Liver (tissue), 8 donors: ENCODE measurements at regions not wholly inside any gene's neighbourhood (a gene's known extent, or its start where the extent isn't known, plus 50 kb on each side); places are given as distances from the start of the nearest gene placed in this dataset.

Experiments
- DNase-seq: peaks from one replicate; pipeline ENCODE4 v3.0.0-alpha.2; 2017; ENCODE audit warnings: low spot score
- H3K27ac ChIP-seq, 2 donors: one replicate each; pipeline ENCODE4 v1.7.0; 2013; ENCODE audit warnings: inconsistent platforms in 2 of 2, low read length in 2 of 2, control low read depth in 1 of 2, low read depth in 1 of 2, mild to moderate bottlenecking in 1 of 2
- H3K27me3 ChIP-seq, 4 donors: one replicate each; pipeline versions ENCODE4 v1.6.1 to v1.7.0; 2013; ENCODE audit warnings: low read length in 3 of 4, inconsistent platforms in 1 of 4, mild to moderate bottlenecking in 1 of 4, moderate library complexity in 1 of 4; ENCODE audit not compliant: control insufficient read depth in 4 of 4, insufficient read depth in 4 of 4
- H3K36me3 ChIP-seq, 4 donors: one replicate each; pipeline versions ENCODE4 v1.6.1 to v1.7.0; 2013; ENCODE audit warnings: low read length in 3 of 4, mild to moderate bottlenecking in 3 of 4, low read depth in 1 of 4, moderate library complexity in 1 of 4; ENCODE audit not compliant: control insufficient read depth in 4 of 4, insufficient read depth in 3 of 4
- H3K4me1 ChIP-seq, 4 donors: one replicate each; pipeline versions ENCODE4 v1.6.1 to v1.7.0; 2013; ENCODE audit warnings: low read length in 3 of 4, mild to moderate bottlenecking in 3 of 4, moderate library complexity in 1 of 4; ENCODE audit not compliant: control insufficient read depth in 4 of 4, insufficient read depth in 4 of 4
- H3K4me3 ChIP-seq, 3 donors: one replicate each; pipeline versions ENCODE4 v1.6.1 to v1.7.0; 2013; ENCODE audit warnings: low read length in 3 of 3, control low read depth in 1 of 3, low read depth in 1 of 3, mild to moderate bottlenecking in 1 of 3
- H3K9ac ChIP-seq, 2 donors: one replicate each; pipeline ENCODE4 v1.7.0; 2013; ENCODE audit warnings: low read length in 2 of 2, mild to moderate bottlenecking in 2 of 2, moderate library complexity in 2 of 2, control low read depth in 1 of 2, low read depth in 1 of 2
- H3K9me3 ChIP-seq, 4 donors: one replicate each; pipeline versions ENCODE4 v1.6.1 to v1.7.0; 2013; ENCODE audit warnings: low read length in 3 of 4; ENCODE audit not compliant: control insufficient read depth in 4 of 4
- ATF3 ChIP-seq: IDR thresholded peaks from 2 replicates; pipeline ENCODE4 v1.6.1; 2016; ENCODE audit warnings: antibody characterized with exemption
- CTCF ChIP-seq: fragments of 150-350 bp; IDR thresholded peaks from 2 replicates; pipeline ENCODE4 v1.5.1; 2017; ENCODE audit warnings: improper control_type of control experiment, low read depth, low read length; ENCODE audit not compliant: missing input control
- EGR1 ChIP-seq, 2 donors: IDR thresholded peaks; 2 replicates each; pipeline ENCODE4 v1.6.1; 2016 to 2018; ENCODE audit warnings: antibody characterized with exemption in 2 of 2, low read depth in 2 of 2
- FOXA1 ChIP-seq: IDR thresholded peaks from 2 replicates; pipeline ENCODE4 v1.6.1; 2016; ENCODE audit warnings: antibody characterized with exemption
- FOXA2 ChIP-seq: IDR thresholded peaks from 2 replicates; pipeline ENCODE4 v1.6.1; 2016; ENCODE audit warnings: antibody characterized with exemption
- GABPA ChIP-seq, 2 donors: IDR thresholded peaks in 1 of 2; conservative IDR thresholded peaks in 1 of 2; 2 replicates each; pipeline ENCODE4 v1.6.1; 2016; ENCODE audit warnings: antibody characterized with exemption in 2 of 2, mild to moderate bottlenecking in 1 of 2, moderate library complexity in 1 of 2
- HNF4A ChIP-seq, 2 donors: conservative IDR thresholded peaks; 2 replicates each; pipeline ENCODE4 v1.6.1; 2016; ENCODE audit warnings: antibody characterized with exemption in 2 of 2, mild to moderate bottlenecking in 2 of 2
- HNF4G ChIP-seq: IDR thresholded peaks from 2 replicates; pipeline ENCODE4 v1.6.1; 2016; ENCODE audit warnings: antibody characterized with exemption
- JUND ChIP-seq, 2 donors: IDR thresholded peaks; 2 replicates each; pipeline ENCODE4 v1.6.1; 2016; ENCODE audit warnings: antibody characterized with exemption in 2 of 2
- MAX ChIP-seq: IDR thresholded peaks from 2 replicates; pipeline ENCODE4 v1.6.1; 2016; ENCODE audit warnings: antibody characterized with exemption
- NR2F2 ChIP-seq: IDR thresholded peaks from 2 replicates; pipeline ENCODE4 v1.6.1; 2016; ENCODE audit warnings: antibody characterized with exemption
- RAD21 ChIP-seq, 2 donors: IDR thresholded peaks; 2 replicates each; pipeline ENCODE4 v1.6.1; 2016; ENCODE audit warnings: antibody characterized with exemption in 2 of 2, mild to moderate bottlenecking in 2 of 2
- REST ChIP-seq: IDR thresholded peaks from 2 replicates; pipeline ENCODE4 v1.6.1; 2016; ENCODE audit warnings: antibody characterized with exemption, mild to moderate bottlenecking
- RXRA ChIP-seq, 2 donors: IDR thresholded peaks; 2 replicates each; pipeline ENCODE4 v1.6.1; 2017 to 2018; ENCODE audit warnings: antibody characterized with exemption in 2 of 2, mild to moderate bottlenecking in 1 of 2
- SP1 ChIP-seq: IDR thresholded peaks from 2 replicates; pipeline ENCODE4 v1.6.1; 2018; ENCODE audit warnings: antibody characterized with exemption, mild to moderate bottlenecking
- TAF1 ChIP-seq: conservative IDR thresholded peaks from 2 replicates; pipeline ENCODE4 v1.6.1; 2016; ENCODE audit warnings: antibody characterized with exemption, mild to moderate bottlenecking
- YY1 ChIP-seq: IDR thresholded peaks from 2 replicates; pipeline ENCODE4 v1.6.1; 2016; ENCODE audit warnings: antibody characterized with exemption, mild to moderate bottlenecking
- ZBTB33 ChIP-seq: IDR thresholded peaks from 2 replicates; pipeline ENCODE4 v1.6.1; 2016; ENCODE audit warnings: antibody characterized with exemption
- WGBS: extraction: QIAGEN DNeasy Blood & Tissue Kit; methylation state at CpG from one replicate; pipeline ENCODE4 v1.1.7; 2013; 5-methylcytosine and 5-hydroxymethylcytosine counted together
- donor health status: healthy.
- donor health status: healthy.
- donor health status: healthy.
- donor health status: healthy.
- donor health status: healthy.

GRCh38 chr6:155853011-155853410 lies 397.4 kb upstream of the NOX3 start:
- Histone ChIP-seq H3K9me3 (no peaks in the 10 kb centered on the region), H3K4me3 (no peak overlapping the region), H3K36me3 (no peaks in the 10 kb centered on the region), H3K4me1 (no peaks in the 10 kb centered on the region), H3K9ac (no peak overlapping the region), H3K27ac (no peak overlapping the region), H3K27me3 (no peaks in the 10 kb centered on the region)
- TF ChIP-seq HNF4G = no peak
- no peak for TF ChIP-seq GABPA (IDR thresholded peaks at IDR 0.05 in 1 of 2, conservative IDR thresholded peaks at IDR 0.05 in 1 of 2)
- TF ChIP-seq RXRA (IDR thresholded peaks at IDR 0.05) = no peak
- TF ChIP-seq RAD21 (IDR thresholded peaks at IDR 0.05) = no peak
- TF ChIP-seq YY1 = no peak
- no peak for TF ChIP-seq JUND (IDR thresholded peaks at IDR 0.05)
- TF ChIP-seq EGR1 (IDR thresholded peaks at IDR 0.05; ENCODE audit: low read depth in 2 of 2) = no peak
- TF ChIP-seq TAF1 = no peak
- TF ChIP-seq REST = no peak
- no peak for TF ChIP-seq NR2F2
- no peak for TF ChIP-seq CTCF
- TF ChIP-seq HNF4A (conservative IDR thresholded peaks at IDR 0.05) = no peak
- no peak for TF ChIP-seq ZBTB33
- no peak for TF ChIP-seq MAX
- TF ChIP-seq FOXA1 = no peak
- no peak for TF ChIP-seq ATF3
- no peak for TF ChIP-seq FOXA2
- no peak for TF ChIP-seq SP1
- DNase-seq = no peak
- WGBS = 71% methylated on average over 2 of the region's 2 CpGs
